Activated naive CD8-positive, alpha-beta T cell (primary cell): ENCODE measurements at regions not wholly inside any gene's neighbourhood (a gene's known extent, or its start where the extent isn't known, plus 50 kb on each side); places are given as distances from the start of the nearest gene placed in this dataset.

Experiments used
- H3K27ac Mint-ChIP-seq: one replicate; pipeline ENCODE4 v1.8.0; 2021; ENCODE audit warnings: mixed read lengths
- H3K27me3 Mint-ChIP-seq: one replicate; pipeline ENCODE4 v1.8.0; 2021; ENCODE audit warnings: mixed read lengths
- H3K36me3 Mint-ChIP-seq: one replicate; pipeline ENCODE4 v1.8.0; 2021; ENCODE audit warnings: mixed read lengths
- H3K4me1 Mint-ChIP-seq: one replicate; pipeline ENCODE4 v1.8.0; 2021; ENCODE audit warnings: low read depth, mixed read lengths
- H3K4me3 Mint-ChIP-seq: one replicate; pipeline ENCODE4 v1.8.0; 2021; ENCODE audit warnings: mild to moderate bottlenecking, mixed read lengths
- H3K9me3 Mint-ChIP-seq: one replicate; pipeline ENCODE4 v1.8.0; 2021; ENCODE audit warnings: low read depth, mixed read lengths

GRCh38 chr13:34867590-34867989 lies 74.5 kb upstream of the NBEA start:
- Mint-ChIP-seq H3K4me1 (no peaks in the 10 kb centered on the region), H3K36me3 (no peaks in the 10 kb centered on the region), H3K27ac (no peak overlapping the region), H3K27me3 (peaks cover 2% of the 10 kb centered on the region), H3K4me3 (no peak overlapping the region), H3K9me3 (no peaks in the 10 kb centered on the region)

- Mint-ChIP-seq H3K9me3 (no peaks in the 10 kb centered on the region), H3K27me3 (peaks cover 2% of the 10 kb centered on the region), H3K36me3 (no peaks in the 10 kb centered on the region), H3K4me1 (no peaks in the 10 kb centered on the region), H3K4me3 (no peak overlapping the region), H3K27ac (no peak overlapping the region)
Measured at GRCh38 chr13:34868733-34869132, 73.3 kb upstream of the NBEA start.

GRCh38 chr13:34869696-34870095 lies 72.4 kb upstream of the NBEA start:
- peaks cover 2% of the 10 kb centered on the region for H3K27me3 Mint-ChIP-seq
- no peaks in the 10 kb centered on the region for H3K36me3 Mint-ChIP-seq
- H3K27ac Mint-ChIP-seq, result no peak overlapping the region
- H3K4me3 Mint-ChIP-seq, result no peak overlapping the region
- no peaks in the 10 kb centered on the region for H3K9me3 Mint-ChIP-seq
- H3K4me1 Mint-ChIP-seq, result no peaks in the 10 kb centered on the region

- H3K4me1 Mint-ChIP-seq, result no peaks in the 10 kb centered on the region
Measured at GRCh38 chr13:34878329-34878728, 63.7 kb upstream of the NBEA start.

GRCh38 chr13:34879851-34880250 lies 62.2 kb upstream of the NBEA start:
- Mint-ChIP-seq H3K4me1 (no peaks in the 10 kb centered on the region), H3K4me3 (no peak overlapping the region), H3K9me3 (no peaks in the 10 kb centered on the region), H3K27ac (no peak overlapping the region), H3K27me3 (peaks cover 3% of the 10 kb centered on the region), H3K36me3 (no peaks in the 10 kb centered on the region)

More at GRCh38 chr13:34878329-34878728, 63.7 kb upstream of the NBEA start:
- H3K4me3 Mint-ChIP-seq, result no peak overlapping the region
- H3K27me3 Mint-ChIP-seq, result no peaks in the 10 kb centered on the region
- no peak overlapping the region for H3K27ac Mint-ChIP-seq
- H3K9me3 Mint-ChIP-seq, result no peaks in the 10 kb centered on the region
- H3K36me3 Mint-ChIP-seq, result no peaks in the 10 kb centered on the region

GRCh38 chr13:34881494-34881893 lies 60.6 kb upstream of the NBEA start:
- Mint-ChIP-seq H3K9me3 (no peaks in the 10 kb centered on the region), H3K27ac (no peak overlapping the region), H3K4me1 (no peaks in the 10 kb centered on the region), H3K27me3 (peaks cover 3% of the 10 kb centered on the region), H3K36me3 (no peaks in the 10 kb centered on the region), H3K4me3 (no peak overlapping the region)

GRCh38 chr13:34883396-34883795 lies 58.7 kb upstream of the NBEA start:
- Mint-ChIP-seq H3K9me3 (no peaks in the 10 kb centered on the region), H3K4me1 (no peaks in the 10 kb centered on the region), H3K4me3 (no peak overlapping the region), H3K27ac (no peak overlapping the region), H3K36me3 (no peaks in the 10 kb centered on the region), H3K27me3 (peaks cover 3% of the 10 kb centered on the region)

- Mint-ChIP-seq H3K27ac (no peak overlapping the region), H3K4me1 (no peaks in the 10 kb centered on the region), H3K9me3 (no peaks in the 10 kb centered on the region), H3K4me3 (no peak overlapping the region), H3K27me3 (peaks cover 3% of the 10 kb centered on the region), H3K36me3 (no peaks in the 10 kb centered on the region)
Measured at GRCh38 chr13:34884366-34884765, 57.7 kb upstream of the NBEA start.

- Mint-ChIP-seq H3K4me3 (no peak overlapping the region), H3K4me1 (no peaks in the 10 kb centered on the region), H3K9me3 (no peaks in the 10 kb centered on the region), H3K27ac (no peak overlapping the region), H3K36me3 (no peaks in the 10 kb centered on the region), H3K27me3 (peaks cover 4% of the 10 kb centered on the region)
Measured at GRCh38 chr13:34886121-34886875, 55.8 kb upstream of the NBEA start.

GRCh38 chr13:34886987-34887386 lies 55.1 kb upstream of the NBEA start:
- no peak overlapping the region for H3K4me3 Mint-ChIP-seq
- H3K9me3 Mint-ChIP-seq, result no peaks in the 10 kb centered on the region
- peaks cover 4% of the 10 kb centered on the region for H3K27me3 Mint-ChIP-seq
- H3K36me3 Mint-ChIP-seq, result no peaks in the 10 kb centered on the region
- no peak overlapping the region for H3K27ac Mint-ChIP-seq
- no peaks in the 10 kb centered on the region for H3K4me1 Mint-ChIP-seq
